GM23248 (cell line): ENCODE measurements at regions not wholly inside any gene's neighbourhood (a gene's known extent, or its start where the extent isn't known, plus 50 kb on each side); places are given as distances from the start of the nearest gene placed in this dataset.

ENCODE experiments used
- DNase-seq: peaks from one replicate; pipeline ENCODE4 v3.0.0-alpha.2; 2015
- H2AFZ ChIP-seq: fragments of 200-600 bp; sonication (generic); 2 replicates; pipeline ENCODE4 v1.6.1; 2016; ENCODE audit warnings: antibody characterized with exemption
- H3F3A ChIP-seq: fragments of 200-600 bp; sonication (generic); 2 replicates; pipeline ENCODE4 v1.6.1; 2016; ENCODE audit warnings: mild to moderate bottlenecking, antibody characterized with exemption, mixed run types; ENCODE audit not compliant: insufficient read depth
- H3K27ac ChIP-seq: fragments of 200-600 bp; sonication (generic); 2 replicates; pipeline ENCODE4 v1.5.1; 2016; ENCODE audit warnings: mild to moderate bottlenecking
- H3K27me3 ChIP-seq: fragments of 200-600 bp; sonication (generic); replicated peaks from 2 replicates; pipeline ENCODE4 v1.6.1; 2016; ENCODE audit warnings: mild to moderate bottlenecking; ENCODE audit not compliant: insufficient read depth
- H3K36me3 ChIP-seq: fragments of 200-600 bp; sonication (generic); 2 replicates; pipeline ENCODE4 v1.6.1; 2016; ENCODE audit warnings: low read depth, mild to moderate bottlenecking
- H3K4me1 ChIP-seq: fragments of 200-600 bp; sonication (generic); 2 replicates; pipeline ENCODE4 v1.6.1; 2016; ENCODE audit warnings: mild to moderate bottlenecking; ENCODE audit not compliant: insufficient read depth
- H3K4me2 ChIP-seq: fragments of 200-600 bp; sonication (generic); one replicate; pipeline ENCODE4 v1.6.1; 2016; ENCODE audit warnings: mild to moderate bottlenecking; ENCODE audit not compliant: unreplicated experiment
- H3K4me3 ChIP-seq: fragments of 200-600 bp; sonication (generic); 2 replicates; pipeline ENCODE4 v1.5.1; 2016; ENCODE audit warnings: mild to moderate bottlenecking
- H3K79me2 ChIP-seq: fragments of 200-600 bp; sonication (generic); 2 replicates; pipeline ENCODE4 v1.6.1; 2016; ENCODE audit warnings: mild to moderate bottlenecking; ENCODE audit not compliant: insufficient read depth
- H3K9ac ChIP-seq: fragments of 200-600 bp; sonication (generic); 2 replicates; pipeline ENCODE4 v1.6.1; 2016; ENCODE audit warnings: mild to moderate bottlenecking
- H3K9me2 ChIP-seq: fragments of 200-600 bp; sonication (generic); 2 replicates; pipeline ENCODE4 v1.6.1; 2016; ENCODE audit warnings: mixed run types, mild to moderate bottlenecking, moderate library complexity; ENCODE audit not compliant: insufficient read depth
- H3K9me3 ChIP-seq: fragments of 200-600 bp; sonication (generic); one replicate; pipeline ENCODE4 v1.6.1; 2017; ENCODE audit warnings: low read depth
- H4K20me1 ChIP-seq: fragments of 200-600 bp; sonication (generic); 2 replicates; pipeline ENCODE4 v1.6.0; 2016; ENCODE audit not compliant: insufficient read depth
- EZH2 ChIP-seq: fragments of 200-600 bp; sonication (generic); IDR thresholded peaks from 2 replicates; pipeline ENCODE4 v1.6.1; 2018; ENCODE audit warnings: antibody characterized with exemption, mild to moderate bottlenecking; ENCODE audit not compliant: insufficient read depth, poor library complexity, severe bottlenecking
- EZH2phosphoT487 ChIP-seq: fragments of 200-600 bp; sonication (generic); IDR thresholded peaks from 2 replicates; pipeline ENCODE4 v1.6.1; 2018; ENCODE audit warnings: antibody characterized with exemption, moderate library complexity, mild to moderate bottlenecking, low read depth; ENCODE audit not compliant: insufficient read depth
- WGBS, 2 experiments: methylation state at CpG; one replicate each; pipeline ENCODE4 v1.1.6; 2015 to 2017; ENCODE audit warnings: low lambda C conversion rate in 2 of 2, low coverage in 1 of 2; ENCODE audit errors: missing lambda C conversion rate in 2 of 2; 5-methylcytosine and 5-hydroxymethylcytosine counted together
- in situ Hi-C: fragments of 300-500 bp; cut with MboI; formaldehyde crosslinking; loops from 2 replicates; pipeline ENCODE4 v1.15.0; 2020

DNA sequence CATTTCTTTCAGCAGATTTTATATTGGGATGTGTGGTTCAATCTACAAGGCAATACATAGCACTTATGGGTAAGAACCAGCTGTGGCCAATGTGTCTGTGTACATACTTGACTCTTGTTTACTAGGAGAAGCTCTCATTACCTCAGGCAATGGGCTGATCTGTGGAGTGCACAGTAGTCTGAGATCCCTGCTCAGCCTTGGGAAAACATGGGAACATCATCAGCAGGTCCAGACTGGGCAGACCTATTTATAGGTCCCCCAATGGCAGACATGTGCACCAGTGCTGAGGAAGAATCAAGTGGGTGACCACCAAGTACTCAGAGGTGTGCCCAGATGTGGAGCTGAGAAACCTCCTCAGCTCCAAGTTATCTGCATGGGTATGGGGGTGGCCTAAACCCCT lies 349.7 kb downstream of the KIF20B start:
- Histone ChIP-seq H3K27me3 (no peaks in the 10 kb centered on the region), H3K9me2 (no peaks in the 10 kb centered on the region), H3K79me2 (no peaks in the 10 kb centered on the region), H3K9ac (no peak overlapping the region), H3K4me1 (no peaks in the 10 kb centered on the region), H3K27ac (no peak overlapping the region), H2AFZ (no peak overlapping the region), H4K20me1 (no peaks in the 10 kb centered on the region), H3K4me3 (no peak overlapping the region), H3K4me2 (no peak overlapping the region), H3F3A (no peaks in the 10 kb centered on the region), H3K9me3 (no peaks in the 10 kb centered on the region), H3K36me3 (no peaks in the 10 kb centered on the region)
- in situ Hi-C loops, result no loop called here
- no peak for DNase-seq
- TF ChIP-seq EZH2phosphoT487, result no peak
- TF ChIP-seq EZH2, result no peak

DNA sequence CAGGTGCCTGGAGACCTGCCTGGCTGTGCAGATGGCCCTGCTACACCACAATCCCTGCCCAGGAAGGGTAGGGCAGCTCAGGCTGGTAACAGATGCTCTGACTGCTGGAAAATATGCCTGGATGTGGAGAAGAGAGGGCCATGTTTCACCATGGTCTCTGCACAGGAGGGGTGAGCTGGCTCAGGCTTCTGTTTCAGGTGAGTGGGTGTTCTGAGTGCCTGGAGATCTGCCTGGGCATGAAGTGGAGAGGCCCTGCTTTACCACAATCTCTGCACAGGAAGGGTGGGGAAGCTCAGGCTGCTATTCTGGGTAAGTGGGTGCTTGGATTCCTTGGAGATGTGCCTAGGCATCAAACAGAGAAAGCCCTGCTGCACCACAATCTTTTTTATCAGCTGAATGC lies 350.1 kb downstream of the KIF20B start:
- Histone ChIP-seq H3K27ac (no peak overlapping the region), H3K36me3 (no peaks in the 10 kb centered on the region), H3F3A (no peaks in the 10 kb centered on the region), H3K4me2 (no peak overlapping the region), H2AFZ (no peak overlapping the region), H3K27me3 (no peaks in the 10 kb centered on the region), H3K79me2 (no peaks in the 10 kb centered on the region), H3K4me3 (no peak overlapping the region), H3K9me2 (no peaks in the 10 kb centered on the region), H3K9ac (no peak overlapping the region), H3K4me1 (no peaks in the 10 kb centered on the region), H4K20me1 (no peaks in the 10 kb centered on the region), H3K9me3 (no peaks in the 10 kb centered on the region)
- DNase-seq, result no peak
- in situ Hi-C loops, result no loop called here
- TF ChIP-seq EZH2 (no peak), EZH2phosphoT487 (no peak)

DNA sequence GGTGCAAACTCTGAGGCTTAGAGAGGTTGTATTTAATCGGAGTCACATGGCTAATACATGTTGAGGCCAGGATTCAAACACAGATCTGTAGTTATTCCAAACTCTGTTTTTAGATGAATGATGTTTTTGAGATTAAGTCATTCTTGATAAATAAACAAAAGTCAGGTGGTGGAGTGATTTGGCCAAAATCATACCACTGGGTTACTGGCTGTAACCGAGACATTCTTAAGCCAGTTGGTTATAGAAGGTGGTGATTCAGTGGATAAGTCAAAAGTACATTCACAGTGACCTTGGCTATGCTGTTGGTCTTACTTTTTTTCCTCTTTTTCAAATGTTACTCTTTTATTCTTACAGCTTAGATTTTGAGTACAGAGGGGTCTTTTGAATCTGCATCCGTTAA lies 361.4 kb downstream of the KIF20B start:
- H3K36me3 ChIP-seq, result no peaks in the 10 kb centered on the region; the same call in 1 of the 2 replicates
- no peaks in the 10 kb centered on the region for H3K4me1 ChIP-seq
- 19 to 24% methylated on average over 3 of the region's 3 CpGs for WGBS, 2 experiments
- no peak overlapping the region for H3K4me3 ChIP-seq
- no peaks in the 10 kb centered on the region for H3F3A ChIP-seq
- no peaks in the 10 kb centered on the region for H3K9me3 ChIP-seq
- H3K27ac ChIP-seq, result no peak overlapping the region
- H2AFZ ChIP-seq, result no peak overlapping the region
- in situ Hi-C loops, result no loop called here
- H4K20me1 ChIP-seq, result no peaks in the 10 kb centered on the region
- no peaks in the 10 kb centered on the region for H3K79me2 ChIP-seq
- H3K9me2 ChIP-seq, result no peaks in the 10 kb centered on the region
- no peak for DNase-seq
- no peaks in the 10 kb centered on the region for H3K27me3 ChIP-seq
- H3K9ac ChIP-seq, result no peak overlapping the region
- TF ChIP-seq EZH2phosphoT487 (no peak), EZH2 (no peak)
- H3K4me2 ChIP-seq, result no peak overlapping the region

DNA sequence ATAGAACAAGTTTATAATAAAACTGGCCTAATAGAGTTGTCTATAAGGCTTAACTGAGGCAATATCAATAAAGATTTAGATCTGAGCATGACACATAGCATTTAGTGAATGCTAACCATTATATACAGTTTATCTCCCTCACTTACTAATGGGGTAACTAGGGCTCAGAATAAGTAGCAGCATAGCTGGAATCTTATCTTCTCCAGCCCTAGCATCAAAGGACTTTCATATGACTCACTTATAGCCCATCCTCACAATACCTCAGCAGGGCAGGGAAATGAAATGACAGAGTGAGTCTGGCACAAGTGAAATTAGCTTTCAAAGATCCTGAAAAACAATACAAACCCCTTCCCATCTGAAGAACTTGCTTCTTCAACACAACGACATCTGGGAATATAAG lies 362.9 kb downstream of the KIF20B start:
- in situ Hi-C loops, result no loop called here
- DNase-seq, result no peak
- H4K20me1 ChIP-seq, result no peaks in the 10 kb centered on the region
- H3K27ac ChIP-seq, result no peak overlapping the region
- no peaks in the 10 kb centered on the region for H3K9me2 ChIP-seq
- H2AFZ ChIP-seq, result no peak overlapping the region
- H3K27me3 ChIP-seq, result no peaks in the 10 kb centered on the region
- H3K4me3 ChIP-seq, result no peak overlapping the region
- WGBS, 2 experiments, result 29 to 40% methylated on average over 1 of the region's 1 CpG
- no peaks in the 10 kb centered on the region for H3K9me3 ChIP-seq
- H3K79me2 ChIP-seq, result no peaks in the 10 kb centered on the region
- no peaks in the 10 kb centered on the region; the same call in 1 of the 2 replicates for H3K36me3 ChIP-seq
- no peak overlapping the region for H3K4me2 ChIP-seq
- H3K4me1 ChIP-seq, result no peaks in the 10 kb centered on the region
- H3F3A ChIP-seq, result no peaks in the 10 kb centered on the region
- TF ChIP-seq EZH2phosphoT487, result no peak
- TF ChIP-seq EZH2, result no peak
- H3K9ac ChIP-seq, result no peak overlapping the region

DNA sequence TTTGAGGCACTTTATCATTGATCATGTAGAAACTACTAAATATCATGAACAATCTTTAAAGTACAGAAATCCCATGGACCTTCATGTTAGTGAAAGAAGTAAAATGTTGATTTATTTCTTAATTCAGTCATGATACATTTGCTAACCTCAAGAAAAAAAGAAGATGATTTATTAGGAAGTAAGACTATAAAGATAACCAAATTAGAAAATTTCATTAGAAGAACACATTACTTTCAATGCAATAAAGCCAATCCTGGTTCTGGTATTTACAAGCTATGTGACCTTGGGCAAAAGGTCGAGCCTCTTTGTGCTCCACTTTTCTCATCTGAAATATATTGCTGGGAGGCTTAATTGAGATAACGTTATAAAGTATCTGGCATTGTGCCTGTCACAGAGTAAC lies 365.0 kb downstream of the KIF20B start:
- no peak overlapping the region for H3K4me3 ChIP-seq
- no peak overlapping the region for H3K4me2 ChIP-seq
- in situ Hi-C loops, result no loop called here
- no peaks in the 10 kb centered on the region for H3F3A ChIP-seq
- H3K9me2 ChIP-seq, result no peaks in the 10 kb centered on the region
- no peaks in the 10 kb centered on the region for H3K9me3 ChIP-seq
- no peak overlapping the region for H2AFZ ChIP-seq
- TF ChIP-seq EZH2phosphoT487 (no peak), EZH2 (no peak)
- WGBS, 2 experiments, result 9 to 11% methylated on average over 2 of the region's 2 CpGs
- no peaks in the 10 kb centered on the region; the same call in 1 of the 2 replicates for H3K36me3 ChIP-seq
- H3K9ac ChIP-seq, result no peak overlapping the region
- no peaks in the 10 kb centered on the region for H3K4me1 ChIP-seq
- no peaks in the 10 kb centered on the region for H4K20me1 ChIP-seq
- H3K27ac ChIP-seq, result no peak overlapping the region
- DNase-seq, result no peak
- H3K27me3 ChIP-seq, result no peaks in the 10 kb centered on the region
- H3K79me2 ChIP-seq, result no peaks in the 10 kb centered on the region
